Mesothelial cell of epicardium (in vitro differentiated cells): ENCODE measurements at regions not wholly inside any gene's neighbourhood (a gene's known extent, or its start where the extent isn't known, plus 50 kb on each side); places are given as distances from the start of the nearest gene placed in this dataset.

Source experiments
- DNase-seq, 2 experiments: peaks; one replicate each; pipeline ENCODE4 v3.0.0; 2021; ENCODE audit warnings: low spot score in 2 of 2; ENCODE audit not compliant: unreplicated experiment in 2 of 2
- H3K27ac Mint-ChIP-seq: 2 replicates; pipeline ENCODE4 v1.8.0; 2021; ENCODE audit warnings: mixed read lengths
- H3K27me3 Mint-ChIP-seq: 2 replicates; pipeline ENCODE4 v1.8.0; 2021; ENCODE audit warnings: low read depth, mixed read lengths
- H3K36me3 Mint-ChIP-seq: 2 replicates; pipeline ENCODE4 v1.8.0; 2021; ENCODE audit warnings: mixed read lengths
- H3K4me1 Mint-ChIP-seq: 2 replicates; pipeline ENCODE4 v1.8.0; 2021; ENCODE audit warnings: mixed read lengths
- H3K4me3 Mint-ChIP-seq: 2 replicates; pipeline ENCODE4 v1.8.0; 2021; ENCODE audit warnings: mild to moderate bottlenecking, moderate library complexity, mixed read lengths
- H3K9me3 Mint-ChIP-seq: 2 replicates; pipeline ENCODE4 v1.8.0; 2021; ENCODE audit warnings: mixed read lengths
- TF ChIP-seq, protein P1 (sequence below): fragments of 200-600 bp; sonication (generic); IDR thresholded peaks from one replicate; pipeline ENCODE4 v1.5.0; 2021; ENCODE audit warnings: antibody characterized with exemption; ENCODE audit not compliant: unreplicated experiment

DNA sequence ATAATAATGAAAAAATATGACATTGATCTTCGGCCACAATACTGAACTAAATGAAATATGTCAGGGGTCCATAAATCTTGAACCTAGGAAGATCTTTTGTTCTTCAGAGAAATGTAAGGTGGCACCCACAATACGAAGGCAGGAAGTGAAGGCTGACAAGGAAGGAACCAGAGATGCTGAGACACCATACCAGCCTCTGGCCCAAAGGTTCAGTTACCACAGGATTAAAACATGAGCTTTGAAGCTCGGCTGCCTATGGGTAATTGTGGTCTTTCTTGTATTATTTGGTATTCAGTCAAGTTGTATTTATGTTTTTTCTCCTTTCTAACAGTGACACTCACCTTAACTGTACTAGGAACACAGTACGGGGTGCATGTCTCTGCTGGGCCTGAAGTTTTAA, 448.8 kb upstream of the SETBP1 start:
- H3K4me3 Mint-ChIP-seq: no peak overlapping the region
- peaks cover 3% of the 10 kb centered on the region for H3K4me1 Mint-ChIP-seq
- H3K27me3 Mint-ChIP-seq: no peaks in the 10 kb centered on the region
- TF ChIP-seq, protein P1, sequence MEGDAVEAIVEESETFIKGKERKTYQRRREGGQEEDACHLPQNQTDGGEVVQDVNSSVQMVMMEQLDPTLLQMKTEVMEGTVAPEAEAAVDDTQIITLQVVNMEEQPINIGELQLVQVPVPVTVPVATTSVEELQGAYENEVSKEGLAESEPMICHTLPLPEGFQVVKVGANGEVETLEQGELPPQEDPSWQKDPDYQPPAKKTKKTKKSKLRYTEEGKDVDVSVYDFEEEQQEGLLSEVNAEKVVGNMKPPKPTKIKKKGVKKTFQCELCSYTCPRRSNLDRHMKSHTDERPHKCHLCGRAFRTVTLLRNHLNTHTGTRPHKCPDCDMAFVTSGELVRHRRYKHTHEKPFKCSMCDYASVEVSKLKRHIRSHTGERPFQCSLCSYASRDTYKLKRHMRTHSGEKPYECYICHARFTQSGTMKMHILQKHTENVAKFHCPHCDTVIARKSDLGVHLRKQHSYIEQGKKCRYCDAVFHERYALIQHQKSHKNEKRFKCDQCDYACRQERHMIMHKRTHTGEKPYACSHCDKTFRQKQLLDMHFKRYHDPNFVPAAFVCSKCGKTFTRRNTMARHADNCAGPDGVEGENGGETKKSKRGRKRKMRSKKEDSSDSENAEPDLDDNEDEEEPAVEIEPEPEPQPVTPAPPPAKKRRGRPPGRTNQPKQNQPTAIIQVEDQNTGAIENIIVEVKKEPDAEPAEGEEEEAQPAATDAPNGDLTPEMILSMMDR: no peak
- no peaks in the 10 kb centered on the region for H3K9me3 Mint-ChIP-seq
- no peak for DNase-seq
- no peak overlapping the region for H3K27ac Mint-ChIP-seq
- no peaks in the 10 kb centered on the region for H3K36me3 Mint-ChIP-seq

DNA sequence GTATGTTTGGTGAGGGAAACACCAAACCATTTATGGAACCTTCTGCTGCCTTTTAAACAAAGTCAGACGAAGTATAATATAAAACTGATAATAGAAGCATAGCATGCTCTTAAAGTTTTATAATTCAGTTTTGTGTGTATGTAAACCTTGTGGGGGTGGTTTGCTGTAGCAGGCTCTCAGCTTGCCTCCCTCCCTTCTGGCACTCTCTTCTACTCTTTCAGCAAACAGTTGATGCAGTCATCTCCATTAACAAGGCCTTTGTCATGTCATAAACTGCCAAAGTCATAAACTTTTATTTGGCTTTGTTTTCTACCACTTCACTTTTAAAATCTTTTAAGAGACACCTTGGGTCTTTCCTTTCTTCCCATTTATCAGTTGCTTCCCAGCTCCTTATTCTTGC, 448.2 kb upstream of the SETBP1 start:
- no peak overlapping the region for H3K27ac Mint-ChIP-seq
- no peak for DNase-seq

DNA sequence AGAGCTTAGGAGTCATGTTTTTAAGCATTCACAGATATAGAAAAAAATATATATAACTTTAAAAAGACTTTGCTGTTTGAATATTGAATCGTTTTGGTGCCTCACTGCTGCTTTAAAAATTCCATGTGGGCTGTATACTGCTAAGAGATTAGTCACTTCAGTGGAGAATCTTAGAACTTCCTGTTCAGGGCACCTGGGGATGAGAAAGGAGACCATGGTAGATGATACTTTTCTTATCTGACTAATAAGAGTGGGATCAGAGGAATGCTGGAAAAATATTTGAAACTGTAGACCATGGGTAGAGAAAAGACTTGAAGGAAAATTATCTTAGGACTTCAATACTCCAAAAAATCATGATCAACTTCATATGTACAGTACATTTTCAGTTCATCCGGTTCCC, 442.2 kb upstream of the SETBP1 start:
- Mint-ChIP-seq H3K36me3 (no peaks in the 10 kb centered on the region), H3K9me3 (no peaks in the 10 kb centered on the region), H3K27ac (no peak overlapping the region), H3K4me3 (no peak overlapping the region), H3K27me3 (peaks cover 3% of the 10 kb centered on the region), H3K4me1 (no peaks in the 10 kb centered on the region)
- no peak for DNase-seq
- TF ChIP-seq, protein P1: no peak

More for the DNA sequence above, 448.2 kb upstream of the SETBP1 start:
- H3K4me1 Mint-ChIP-seq: peaks cover 3% of the 10 kb centered on the region
- no peaks in the 10 kb centered on the region for H3K27me3 Mint-ChIP-seq
- TF ChIP-seq, protein P1: no peak
- H3K9me3 Mint-ChIP-seq: no peaks in the 10 kb centered on the region
- no peak overlapping the region for H3K4me3 Mint-ChIP-seq
- no peaks in the 10 kb centered on the region for H3K36me3 Mint-ChIP-seq

DNA sequence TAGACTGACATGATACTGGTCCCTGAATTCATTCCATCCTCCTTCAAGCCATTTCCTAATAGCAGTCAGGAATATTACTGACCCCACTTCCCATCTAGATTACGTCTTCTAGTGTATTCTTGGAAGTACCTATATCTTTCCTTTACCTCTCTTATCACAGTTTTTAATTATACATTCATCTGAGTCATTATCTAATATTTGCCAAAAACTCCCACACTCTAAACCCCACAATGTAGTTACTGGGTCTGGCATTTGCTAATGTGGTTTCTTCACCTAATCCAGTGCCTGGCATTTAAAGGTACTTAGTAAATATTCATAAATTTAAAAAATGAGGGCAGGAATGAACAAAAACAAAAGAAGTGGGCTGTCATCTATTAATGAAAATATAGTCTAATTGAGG, 441.8 kb upstream of the SETBP1 start:
- Mint-ChIP-seq H3K4me1 (no peaks in the 10 kb centered on the region), H3K27ac (no peak overlapping the region), H3K4me3 (no peak overlapping the region), H3K9me3 (no peaks in the 10 kb centered on the region), H3K27me3 (peaks cover 3% of the 10 kb centered on the region), H3K36me3 (no peaks in the 10 kb centered on the region)
- no peak for DNase-seq
- TF ChIP-seq, protein P1: no peak

DNA sequence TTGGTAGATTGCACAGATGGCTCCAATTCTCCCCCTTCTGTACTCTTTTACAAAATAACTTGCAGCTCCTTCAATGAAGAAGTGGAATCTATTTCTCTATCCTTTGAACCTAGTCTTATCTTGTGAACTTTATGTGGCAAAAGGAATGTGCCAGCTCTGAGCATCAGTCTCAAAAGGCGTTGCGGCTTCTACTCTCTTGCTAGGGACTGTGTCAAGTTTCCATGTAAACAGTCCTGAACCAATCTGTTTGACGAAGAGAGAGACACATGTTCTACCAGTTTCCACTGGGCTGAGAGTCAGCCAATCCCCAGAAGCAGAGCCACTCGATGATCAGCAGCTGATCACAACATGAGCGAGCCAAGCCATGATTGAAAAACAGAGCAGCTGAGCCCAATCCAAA, 439.7 kb upstream of the SETBP1 start:
- H3K27me3 Mint-ChIP-seq: peaks cover 6% of the 10 kb centered on the region
- H3K27ac Mint-ChIP-seq: no peak overlapping the region
- no peak overlapping the region for H3K4me3 Mint-ChIP-seq
- H3K9me3 Mint-ChIP-seq: no peaks in the 10 kb centered on the region
- TF ChIP-seq, protein P1: no peak
- H3K4me1 Mint-ChIP-seq: no peaks in the 10 kb centered on the region
- DNase-seq: no peak
- H3K36me3 Mint-ChIP-seq: no peaks in the 10 kb centered on the region

DNA sequence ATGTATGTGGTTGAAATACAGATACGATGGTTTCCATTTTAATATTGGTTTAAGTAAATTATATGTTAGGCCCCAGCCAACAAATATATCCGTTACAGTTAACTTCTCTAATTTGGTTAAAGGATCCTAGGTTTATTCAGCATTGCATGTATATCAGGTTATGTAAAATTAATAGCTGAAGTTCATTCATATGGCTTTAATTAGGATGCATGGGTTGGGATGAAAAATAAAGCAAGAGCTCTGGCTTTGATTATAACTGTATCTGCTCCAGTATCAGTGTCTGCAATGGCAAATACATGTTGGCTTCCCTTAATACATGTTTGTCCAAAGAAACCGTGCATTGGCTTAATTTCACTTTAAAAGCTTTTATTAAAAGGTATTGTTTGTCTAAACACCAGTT, 435.7 kb upstream of the SETBP1 start:
- TF ChIP-seq, protein P1: no peak
- no peak overlapping the region for H3K27ac Mint-ChIP-seq
- H3K4me1 Mint-ChIP-seq: no peaks in the 10 kb centered on the region
- H3K27me3 Mint-ChIP-seq: peaks cover 12% of the 10 kb centered on the region
- no peak for DNase-seq
- no peak overlapping the region for H3K4me3 Mint-ChIP-seq
- H3K36me3 Mint-ChIP-seq: no peaks in the 10 kb centered on the region
- peaks cover 5% of the 10 kb centered on the region for H3K9me3 Mint-ChIP-seq
